ENCODE measurements at regions not wholly inside any gene's neighbourhood (a gene's known extent, or its start where the extent isn't known, plus 50 kb on each side); places are given as distances from the start of the nearest gene placed in this dataset.

- no peak overlapping the region for H3K4me2 ChIP-seq (ENCODE audit: low read length)
- H3K4me1 ChIP-seq = no peaks in the 10 kb centered on the region
- no peaks in the 10 kb centered on the region for H3K79me2 ChIP-seq
- no peak overlapping the region for H3K9ac ChIP-seq
- no peak overlapping the region for H3K27ac ChIP-seq
- no peak overlapping the region for H3K4me3 ChIP-seq (ENCODE audit: low read depth, low read length)
- no peak for TF ChIP-seq CTCF (IDR thresholded peaks at IDR 0.05)
- no peaks in the 10 kb centered on the region for H3K9me3 ChIP-seq (ENCODE audit: control insufficient read depth, low read length)
- no peak overlapping the region for H2AFZ ChIP-seq
- no peaks in the 10 kb centered on the region for H3K27me3 ChIP-seq (ENCODE audit: control insufficient read depth, insufficient read depth, low read length)
- H3K36me3 ChIP-seq (ENCODE audit: control insufficient read depth, insufficient read depth, low read length) = no peaks in the 10 kb centered on the region
Observed at GRCh38 chr3:124410471-124410870, 319.8 kb upstream of the UMPS start.

DNA sequence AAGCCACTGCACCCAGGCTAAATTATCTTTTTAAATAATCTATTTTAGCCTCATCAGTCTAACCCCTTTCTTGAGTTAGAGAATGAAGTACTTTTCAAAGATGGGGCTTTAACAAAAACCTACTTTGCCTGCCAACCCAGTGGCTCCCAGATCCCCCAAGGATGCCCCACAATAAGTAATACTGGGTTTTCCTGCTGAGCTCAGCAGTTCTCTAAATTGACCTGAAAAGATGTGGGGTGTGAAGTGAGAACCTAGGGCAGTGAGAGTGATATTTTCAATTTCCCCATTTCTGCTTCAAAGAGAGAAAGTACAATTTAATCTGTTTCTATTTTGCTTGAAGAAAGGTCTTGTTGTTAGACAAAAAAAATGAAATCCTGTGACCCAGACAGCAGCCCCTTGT is 318.5 kb upstream of the UMPS start:
- TF ChIP-seq CTCF (IDR thresholded peaks at IDR 0.05) = no peak
- no peaks in the 10 kb centered on the region for H3K36me3 ChIP-seq (ENCODE audit: control insufficient read depth, insufficient read depth, low read length)
- no peak overlapping the region for H3K4me2 ChIP-seq (ENCODE audit: low read length)
- no peaks in the 10 kb centered on the region for H3K27me3 ChIP-seq (ENCODE audit: control insufficient read depth, insufficient read depth, low read length)
- no peak overlapping the region for H3K4me3 ChIP-seq (ENCODE audit: low read depth, low read length)
- no peak overlapping the region for H3K27ac ChIP-seq
- no peaks in the 10 kb centered on the region for H3K9me3 ChIP-seq (ENCODE audit: control insufficient read depth, low read length)
- no peaks in the 10 kb centered on the region for H3K4me1 ChIP-seq
- no peaks in the 10 kb centered on the region for H3K79me2 ChIP-seq
- H2AFZ ChIP-seq = no peak overlapping the region
- no peak overlapping the region for H3K9ac ChIP-seq

- H3K36me3 ChIP-seq (ENCODE audit: control insufficient read depth, insufficient read depth, low read length) = no peaks in the 10 kb centered on the region
- no peaks in the 10 kb centered on the region for H3K4me1 ChIP-seq
- H3K27ac ChIP-seq = no peak overlapping the region
- H2AFZ ChIP-seq = no peak overlapping the region
- H3K9ac ChIP-seq = no peak overlapping the region
- H3K9me3 ChIP-seq (ENCODE audit: control insufficient read depth, low read length) = no peaks in the 10 kb centered on the region
- H3K4me2 ChIP-seq (ENCODE audit: low read length) = no peak overlapping the region
- H3K79me2 ChIP-seq = no peaks in the 10 kb centered on the region
- H3K4me3 ChIP-seq (ENCODE audit: low read depth, low read length) = no peak overlapping the region
- H3K27me3 ChIP-seq (ENCODE audit: control insufficient read depth, insufficient read depth, low read length) = no peaks in the 10 kb centered on the region
- TF ChIP-seq CTCF (IDR thresholded peaks at IDR 0.05) = no peak
Observed at GRCh38 chr3:124412644-124413043, 317.6 kb upstream of the UMPS start.

DNA sequence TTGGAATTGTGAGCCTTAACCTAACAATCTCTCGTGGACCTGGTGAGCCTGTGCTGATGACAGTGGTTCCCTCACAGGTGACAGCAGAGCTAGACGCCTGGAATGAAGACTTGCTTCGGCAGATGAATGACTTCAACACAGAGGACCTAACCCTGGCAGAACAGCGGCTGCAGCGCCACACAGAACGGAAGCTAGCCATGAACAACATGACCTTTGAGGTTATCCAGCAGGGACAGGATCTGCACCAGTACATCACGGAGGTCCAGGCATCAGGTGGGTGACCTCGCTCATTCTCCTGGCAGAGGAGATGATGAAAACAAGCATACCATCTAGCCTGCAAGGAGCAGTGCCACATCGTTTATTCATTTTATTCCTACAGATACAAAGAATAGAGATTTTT is 316.9 kb upstream of the UMPS start:
- Histone ChIP-seq H3K79me2 (no peaks in the 10 kb centered on the region), H3K4me3 (ENCODE audit: low read depth, low read length) (no peak overlapping the region), H3K9ac (no peak overlapping the region), H3K4me1 (no peaks in the 10 kb centered on the region), H3K27me3 (ENCODE audit: control insufficient read depth, insufficient read depth, low read length) (no peaks in the 10 kb centered on the region), H2AFZ (no peak overlapping the region), H3K36me3 (ENCODE audit: control insufficient read depth, insufficient read depth, low read length) (no peaks in the 10 kb centered on the region), H3K4me2 (ENCODE audit: low read length) (no peak overlapping the region), H3K27ac (no peak overlapping the region), H3K9me3 (ENCODE audit: control insufficient read depth, low read length) (no peaks in the 10 kb centered on the region)
- no peak for TF ChIP-seq CTCF (IDR thresholded peaks at IDR 0.05)

DNA sequence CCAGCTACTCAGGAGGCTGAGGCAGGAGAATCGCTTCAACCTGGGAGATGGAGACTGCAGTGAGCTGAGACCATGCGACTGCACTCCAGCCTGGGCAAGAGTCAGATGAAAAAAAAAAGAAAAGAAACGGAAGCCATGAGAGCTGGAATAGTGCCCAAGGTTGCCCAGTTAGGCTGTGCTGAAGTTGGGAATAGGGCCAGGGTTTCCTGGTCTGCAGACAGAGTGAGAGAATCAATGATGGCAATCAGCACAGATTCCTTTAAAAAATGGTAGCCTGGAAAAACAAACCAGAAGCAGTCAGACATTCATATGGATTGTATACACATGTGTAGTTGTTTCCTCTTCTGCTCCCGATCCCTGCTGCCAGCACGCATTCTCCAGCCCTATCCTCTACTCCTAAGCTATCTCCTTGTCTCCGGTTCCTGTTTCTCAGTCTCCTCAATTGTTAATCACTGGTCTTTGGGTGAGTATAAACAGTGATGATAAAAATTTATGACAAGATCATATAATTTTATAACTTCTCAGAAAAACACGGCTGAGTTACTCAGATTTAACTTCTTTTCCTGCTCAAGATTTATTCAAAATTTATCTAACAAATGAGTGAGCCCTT is 316.2 kb upstream of the UMPS start:
- H3K4me2 ChIP-seq (ENCODE audit: low read length) = no peak overlapping the region
- H3K9ac ChIP-seq = no peak overlapping the region
- H3K9me3 ChIP-seq (ENCODE audit: control insufficient read depth, low read length) = no peaks in the 10 kb centered on the region
- H3K4me3 ChIP-seq (ENCODE audit: low read depth, low read length) = no peak overlapping the region
- H3K27me3 ChIP-seq (ENCODE audit: control insufficient read depth, insufficient read depth, low read length) = no peaks in the 10 kb centered on the region
- TF ChIP-seq CTCF (IDR thresholded peaks at IDR 0.05) = no peak
- no peak overlapping the region for H2AFZ ChIP-seq
- no peaks in the 10 kb centered on the region for H3K36me3 ChIP-seq (ENCODE audit: control insufficient read depth, insufficient read depth, low read length)
- H3K79me2 ChIP-seq = no peaks in the 10 kb centered on the region
- H3K27ac ChIP-seq = no peak overlapping the region
- H3K4me1 ChIP-seq = no peaks in the 10 kb centered on the region

All from parathyroid adenoma (tissue), 2 donors.